ENCODE measurements at regions not wholly inside any gene's neighbourhood (a gene's known extent, or its start where the extent isn't known, plus 50 kb on each side); places are given as distances from the start of the nearest gene placed in this dataset.

DNA sequence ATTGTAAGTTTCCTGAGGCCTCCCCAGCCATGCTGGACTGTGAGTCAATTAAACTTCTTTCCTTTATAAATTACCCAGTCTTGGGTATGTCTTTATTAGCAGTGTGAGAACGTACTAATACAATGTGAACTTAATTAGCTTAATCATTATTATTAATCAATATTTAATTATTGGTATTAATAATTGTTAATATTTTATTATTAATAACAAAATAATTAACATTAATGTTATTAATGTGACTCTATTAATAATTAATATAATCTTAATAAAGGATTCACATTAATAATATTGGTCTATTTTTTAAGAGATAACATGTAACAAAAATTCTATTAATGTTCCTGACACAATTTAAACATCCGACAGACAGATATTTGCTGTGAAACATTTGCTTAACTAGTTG is 164.9 kb upstream of the ATF7IP start:
- TF ChIP-seq POLR2AphosphoS5 (IDR thresholded peaks at IDR 0.05; ENCODE audit: low read depth), result no peak
- TF ChIP-seq, protein P1, sequence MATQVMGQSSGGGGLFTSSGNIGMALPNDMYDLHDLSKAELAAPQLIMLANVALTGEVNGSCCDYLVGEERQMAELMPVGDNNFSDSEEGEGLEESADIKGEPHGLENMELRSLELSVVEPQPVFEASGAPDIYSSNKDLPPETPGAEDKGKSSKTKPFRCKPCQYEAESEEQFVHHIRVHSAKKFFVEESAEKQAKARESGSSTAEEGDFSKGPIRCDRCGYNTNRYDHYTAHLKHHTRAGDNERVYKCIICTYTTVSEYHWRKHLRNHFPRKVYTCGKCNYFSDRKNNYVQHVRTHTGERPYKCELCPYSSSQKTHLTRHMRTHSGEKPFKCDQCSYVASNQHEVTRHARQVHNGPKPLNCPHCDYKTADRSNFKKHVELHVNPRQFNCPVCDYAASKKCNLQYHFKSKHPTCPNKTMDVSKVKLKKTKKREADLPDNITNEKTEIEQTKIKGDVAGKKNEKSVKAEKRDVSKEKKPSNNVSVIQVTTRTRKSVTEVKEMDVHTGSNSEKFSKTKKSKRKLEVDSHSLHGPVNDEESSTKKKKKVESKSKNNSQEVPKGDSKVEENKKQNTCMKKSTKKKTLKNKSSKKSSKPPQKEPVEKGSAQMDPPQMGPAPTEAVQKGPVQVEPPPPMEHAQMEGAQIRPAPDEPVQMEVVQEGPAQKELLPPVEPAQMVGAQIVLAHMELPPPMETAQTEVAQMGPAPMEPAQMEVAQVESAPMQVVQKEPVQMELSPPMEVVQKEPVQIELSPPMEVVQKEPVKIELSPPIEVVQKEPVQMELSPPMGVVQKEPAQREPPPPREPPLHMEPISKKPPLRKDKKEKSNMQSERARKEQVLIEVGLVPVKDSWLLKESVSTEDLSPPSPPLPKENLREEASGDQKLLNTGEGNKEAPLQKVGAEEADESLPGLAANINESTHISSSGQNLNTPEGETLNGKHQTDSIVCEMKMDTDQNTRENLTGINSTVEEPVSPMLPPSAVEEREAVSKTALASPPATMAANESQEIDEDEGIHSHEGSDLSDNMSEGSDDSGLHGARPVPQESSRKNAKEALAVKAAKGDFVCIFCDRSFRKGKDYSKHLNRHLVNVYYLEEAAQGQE (IDR thresholded peaks at IDR 0.05; ENCODE audit: insufficient replicate concordance, low read depth), result no peak
- no peak for TF ChIP-seq GABPA (IDR thresholded peaks at IDR 0.05; ENCODE audit: low read depth)
- TF ChIP-seq SPI1 (IDR thresholded peaks at IDR 0.05; ENCODE audit: borderline replicate concordance, low read depth), result no peak
- TF ChIP-seq, protein P2, sequence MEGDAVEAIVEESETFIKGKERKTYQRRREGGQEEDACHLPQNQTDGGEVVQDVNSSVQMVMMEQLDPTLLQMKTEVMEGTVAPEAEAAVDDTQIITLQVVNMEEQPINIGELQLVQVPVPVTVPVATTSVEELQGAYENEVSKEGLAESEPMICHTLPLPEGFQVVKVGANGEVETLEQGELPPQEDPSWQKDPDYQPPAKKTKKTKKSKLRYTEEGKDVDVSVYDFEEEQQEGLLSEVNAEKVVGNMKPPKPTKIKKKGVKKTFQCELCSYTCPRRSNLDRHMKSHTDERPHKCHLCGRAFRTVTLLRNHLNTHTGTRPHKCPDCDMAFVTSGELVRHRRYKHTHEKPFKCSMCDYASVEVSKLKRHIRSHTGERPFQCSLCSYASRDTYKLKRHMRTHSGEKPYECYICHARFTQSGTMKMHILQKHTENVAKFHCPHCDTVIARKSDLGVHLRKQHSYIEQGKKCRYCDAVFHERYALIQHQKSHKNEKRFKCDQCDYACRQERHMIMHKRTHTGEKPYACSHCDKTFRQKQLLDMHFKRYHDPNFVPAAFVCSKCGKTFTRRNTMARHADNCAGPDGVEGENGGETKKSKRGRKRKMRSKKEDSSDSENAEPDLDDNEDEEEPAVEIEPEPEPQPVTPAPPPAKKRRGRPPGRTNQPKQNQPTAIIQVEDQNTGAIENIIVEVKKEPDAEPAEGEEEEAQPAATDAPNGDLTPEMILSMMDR (IDR thresholded peaks at IDR 0.05; ENCODE audit: insufficient read depth, low read length), result no peak
- no peak for DNase-seq (ENCODE audit: low read depth in 1 of 2, low spot score in 1 of 2)
- Histone ChIP-seq H3K4me3 (replicated peaks; ENCODE audit: insufficient read depth, low read length) (no peak overlapping the region), H3K27me3 (ENCODE audit: insufficient read depth, poor library complexity, severe bottlenecking) (no peaks in the 10 kb centered on the region), H3K27ac (replicated peaks) (no peak overlapping the region)

DNA sequence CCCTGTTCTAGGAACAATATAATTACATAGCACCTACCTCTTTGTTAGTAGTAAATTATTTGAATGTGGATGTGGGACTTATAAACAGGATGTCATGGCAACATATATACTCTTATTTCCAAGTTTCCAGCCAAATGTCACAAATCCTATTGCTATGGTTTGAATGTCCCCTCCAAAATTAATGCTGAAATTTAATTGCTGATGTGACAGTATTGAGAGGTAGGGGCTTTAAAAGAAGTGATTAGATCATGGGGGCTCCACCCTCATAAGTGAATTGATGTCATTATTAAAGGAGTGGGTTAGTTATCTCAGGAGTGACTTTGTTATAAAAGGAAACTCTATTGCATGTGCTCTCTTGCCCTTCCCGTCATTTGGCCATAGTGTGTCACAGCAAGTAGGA is 164.2 kb upstream of the ATF7IP start:
- H3K27me3 ChIP-seq (ENCODE audit: insufficient read depth, poor library complexity, severe bottlenecking), result no peaks in the 10 kb centered on the region
- no peak overlapping the region for H3K27ac ChIP-seq (replicated peaks)
- TF ChIP-seq POLR2AphosphoS5 (IDR thresholded peaks at IDR 0.05; ENCODE audit: low read depth) (no peak), SPI1 (IDR thresholded peaks at IDR 0.05; ENCODE audit: borderline replicate concordance, low read depth) (no peak), GABPA (IDR thresholded peaks at IDR 0.05; ENCODE audit: low read depth) (no peak)
- TF ChIP-seq, protein P2 (IDR thresholded peaks at IDR 0.05; ENCODE audit: insufficient read depth, low read length), result no peak
- TF ChIP-seq, protein P1 (IDR thresholded peaks at IDR 0.05; ENCODE audit: insufficient replicate concordance, low read depth), result no peak
- no peak for DNase-seq (ENCODE audit: low read depth in 1 of 2, low spot score in 1 of 2)
- H3K4me3 ChIP-seq (replicated peaks; ENCODE audit: insufficient read depth, low read length), result no peak overlapping the region

DNA sequence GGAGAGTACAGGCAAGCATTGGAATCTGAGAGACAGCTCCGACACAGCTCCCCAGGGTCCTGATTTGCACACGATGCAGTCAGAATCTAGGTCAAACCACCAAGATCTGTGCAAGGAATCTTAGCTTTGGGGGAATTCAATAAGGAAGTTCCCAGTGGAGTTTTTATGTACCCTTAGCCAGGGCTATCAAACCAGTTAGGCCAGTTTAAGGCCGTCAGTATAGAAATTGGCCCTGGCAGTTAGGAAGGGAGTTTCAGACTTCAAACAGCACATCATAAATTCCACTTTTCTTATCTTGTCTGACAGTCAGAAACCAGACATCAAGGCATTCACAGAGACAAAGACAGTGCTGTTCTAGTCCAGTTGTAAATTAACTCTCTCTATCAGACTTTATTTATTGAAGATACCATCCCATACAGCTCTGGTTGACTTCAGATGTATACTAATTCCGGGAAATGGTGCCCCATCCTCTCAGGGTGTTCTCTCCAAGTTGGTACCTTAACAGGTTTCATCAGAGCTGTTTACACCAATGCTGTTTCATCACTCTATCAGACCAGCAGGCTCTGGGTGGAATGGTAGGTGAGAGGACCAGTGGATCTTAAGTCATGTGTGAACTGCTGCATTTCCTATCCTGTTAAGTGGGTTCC is 157.5 kb upstream of the ATF7IP start:
- no peak for DNase-seq (ENCODE audit: low read depth in 1 of 2, low spot score in 1 of 2)
- Histone ChIP-seq H3K27ac (replicated peaks) (no peak overlapping the region), H3K27me3 (ENCODE audit: insufficient read depth, poor library complexity, severe bottlenecking) (no peaks in the 10 kb centered on the region), H3K4me3 (replicated peaks; ENCODE audit: insufficient read depth, low read length) (no peak overlapping the region)
- TF ChIP-seq SPI1 (IDR thresholded peaks at IDR 0.05; ENCODE audit: borderline replicate concordance, low read depth) (no peak), POLR2AphosphoS5 (IDR thresholded peaks at IDR 0.05; ENCODE audit: low read depth) (no peak), GABPA (IDR thresholded peaks at IDR 0.05; ENCODE audit: low read depth) (no peak)
- TF ChIP-seq, protein P1 (IDR thresholded peaks at IDR 0.05; ENCODE audit: insufficient replicate concordance, low read depth), result no peak
- TF ChIP-seq, protein P2 (IDR thresholded peaks at IDR 0.05; ENCODE audit: insufficient read depth, low read length), result no peak
